ENCODE measurements at regions not wholly inside any gene's neighbourhood (a gene's known extent, or its start where the extent isn't known, plus 50 kb on each side); places are given as distances from the start of the nearest gene placed in this dataset.

GRCh38 chr10:4310172-4310571, 515.8 kb upstream of the AKR1E2 start:
- no peaks in the 10 kb centered on the region for H3K27me3 ChIP-seq
- H3K27ac ChIP-seq: no peak overlapping the region
- H3K36me3 ChIP-seq: no peaks in the 10 kb centered on the region
- H3K9me3 ChIP-seq: no peaks in the 10 kb centered on the region
- 65% methylated on average over 3 of the region's 3 CpGs for WGBS, 2 donors (ENCODE audit: low coverage in 1 of 2)
- in situ Hi-C loops (cut with MboI; ENCODE audit: low pct_ligation_motif_present in 1 of 4, low pct_unique_long_range_greater_than_20kb in 1 of 4, low sequenced_read_pairs in 3 of 4) (no loop called here), intact Hi-C loops (cut with DNase I; ENCODE audit: low total_unique reads) (no loop called here)
- no peak for DNase-seq
- TF ChIP-seq CTCF (IDR thresholded peaks at IDR 0.05) (no peak), EP300 (IDR thresholded peaks at IDR 0.05; ENCODE audit: low read depth) (no peak)
- no peaks in the 10 kb centered on the region for H3K4me1 ChIP-seq
- no peak overlapping the region for H3K4me3 ChIP-seq

GRCh38 chr10:4307910-4308309, 518.1 kb upstream of the AKR1E2 start:
- Histone ChIP-seq H3K27me3 (no peaks in the 10 kb centered on the region), H3K4me1 (no peaks in the 10 kb centered on the region), H3K9me3 (no peaks in the 10 kb centered on the region), H3K27ac (no peak overlapping the region), H3K36me3 (no peaks in the 10 kb centered on the region), H3K4me3 (no peak overlapping the region)
- no peak for TF ChIP-seq EP300 (IDR thresholded peaks at IDR 0.05; ENCODE audit: low read depth)
- no peak for TF ChIP-seq CTCF (IDR thresholded peaks at IDR 0.05)
- no peak for TF ChIP-seq POLR2A (IDR thresholded peaks at IDR 0.05)
- no peak for TF ChIP-seq POLR2AphosphoS5 (IDR thresholded peaks at IDR 0.05)
- intact Hi-C loops (cut with DNase I; ENCODE audit: low total_unique reads) (no loop called here), in situ Hi-C loops (cut with MboI; ENCODE audit: low pct_ligation_motif_present in 1 of 4, low pct_unique_long_range_greater_than_20kb in 1 of 4, low sequenced_read_pairs in 3 of 4) (no loop called here)
- WGBS, 2 donors (ENCODE audit: low coverage in 1 of 2): 16 to 17% methylated on average over 1 of the region's 1 CpG
- no peak for DNase-seq

DNA sequence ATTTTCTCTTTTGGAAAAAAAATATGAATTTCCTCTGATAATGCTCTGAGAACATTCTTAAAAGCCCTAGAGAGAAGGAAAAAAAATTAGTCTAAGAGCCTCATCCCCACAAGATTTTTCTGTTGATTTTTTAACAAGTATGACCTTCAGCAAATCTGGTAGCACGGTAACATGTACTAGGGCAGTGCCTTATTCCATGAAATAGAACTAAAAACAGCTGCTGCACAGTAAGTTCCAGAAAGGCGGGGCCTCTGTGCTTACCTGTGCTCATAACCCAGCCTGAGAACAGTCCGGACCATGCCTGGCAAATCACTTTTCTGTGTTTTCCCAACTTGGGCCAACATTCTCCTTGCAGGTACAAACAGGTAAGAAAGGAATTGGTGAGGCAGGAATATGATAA, 519.1 kb upstream of the AKR1E2 start:
- no peak for TF ChIP-seq EP300 (IDR thresholded peaks at IDR 0.05; ENCODE audit: low read depth)
- no peak for TF ChIP-seq POLR2AphosphoS5 (IDR thresholded peaks at IDR 0.05)
- TF ChIP-seq POLR2A (IDR thresholded peaks at IDR 0.05): no peak
- TF ChIP-seq CTCF (IDR thresholded peaks at IDR 0.05): no peak
- in situ Hi-C loops (cut with MboI; ENCODE audit: low pct_ligation_motif_present in 1 of 4, low pct_unique_long_range_greater_than_20kb in 1 of 4, low sequenced_read_pairs in 3 of 4) (no loop called here), intact Hi-C loops (cut with DNase I; ENCODE audit: low total_unique reads) (no loop called here)
- 49 to 66% methylated on average over 3 of the region's 3 CpGs for WGBS, 2 donors (ENCODE audit: low coverage in 1 of 2)
- Histone ChIP-seq H3K4me1 (no peaks in the 10 kb centered on the region), H3K27ac (no peak overlapping the region), H3K27me3 (no peaks in the 10 kb centered on the region), H3K9me3 (no peaks in the 10 kb centered on the region), H3K4me3 (no peak overlapping the region), H3K36me3 (no peaks in the 10 kb centered on the region)
- DNase-seq: no peak

- WGBS, 2 donors (ENCODE audit: low coverage in 1 of 2): 90 to 100% methylated on average over 1 to 5 of the region's 5 CpGs
- Histone ChIP-seq H3K4me1 (no peaks in the 10 kb centered on the region), H3K27me3 (no peaks in the 10 kb centered on the region), H3K27ac (no peak overlapping the region), H3K9me3 (no peaks in the 10 kb centered on the region), H3K36me3 (no peaks in the 10 kb centered on the region), H3K4me3 (no peak overlapping the region)
- DNase-seq: no peak
- intact Hi-C loops (cut with DNase I; ENCODE audit: low total_unique reads) (no loop called here), in situ Hi-C loops (cut with MboI; ENCODE audit: low pct_ligation_motif_present in 1 of 4, low pct_unique_long_range_greater_than_20kb in 1 of 4, low sequenced_read_pairs in 3 of 4) (no loop called here)
- TF ChIP-seq POLR2A (IDR thresholded peaks at IDR 0.05) (no peak), POLR2AphosphoS5 (IDR thresholded peaks at IDR 0.05) (no peak), CTCF (IDR thresholded peaks at IDR 0.05) (no peak), EP300 (IDR thresholded peaks at IDR 0.05; ENCODE audit: low read depth) (no peak)
These were observed 518.0 kb upstream of the KLF6 start for GRCh38 chr10:4303045-4303444.
